ENCODE measurements at regions not wholly inside any gene's neighbourhood (a gene's known extent, or its start where the extent isn't known, plus 50 kb on each side); places are given as distances from the start of the nearest gene placed in this dataset.

DNA sequence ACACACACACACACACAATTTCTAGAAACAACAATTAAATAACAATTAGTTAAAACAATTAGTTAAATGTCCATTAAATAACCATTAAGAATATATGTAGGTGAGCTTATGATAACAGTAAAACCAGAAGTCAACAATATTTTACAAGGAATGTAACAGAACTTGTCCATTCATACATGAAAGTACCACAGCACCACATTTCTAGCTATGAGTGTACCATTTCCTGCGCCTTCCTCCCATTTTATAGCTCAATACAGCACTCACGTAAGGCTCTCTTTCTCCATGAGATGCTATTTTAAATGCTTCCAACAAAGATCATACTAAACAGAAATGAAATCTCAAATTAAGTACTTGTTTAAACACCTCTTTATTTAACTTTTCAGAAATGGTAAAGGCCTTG lies 367.3 kb upstream of the ZWINT start:
- TF ChIP-seq, protein P1, sequence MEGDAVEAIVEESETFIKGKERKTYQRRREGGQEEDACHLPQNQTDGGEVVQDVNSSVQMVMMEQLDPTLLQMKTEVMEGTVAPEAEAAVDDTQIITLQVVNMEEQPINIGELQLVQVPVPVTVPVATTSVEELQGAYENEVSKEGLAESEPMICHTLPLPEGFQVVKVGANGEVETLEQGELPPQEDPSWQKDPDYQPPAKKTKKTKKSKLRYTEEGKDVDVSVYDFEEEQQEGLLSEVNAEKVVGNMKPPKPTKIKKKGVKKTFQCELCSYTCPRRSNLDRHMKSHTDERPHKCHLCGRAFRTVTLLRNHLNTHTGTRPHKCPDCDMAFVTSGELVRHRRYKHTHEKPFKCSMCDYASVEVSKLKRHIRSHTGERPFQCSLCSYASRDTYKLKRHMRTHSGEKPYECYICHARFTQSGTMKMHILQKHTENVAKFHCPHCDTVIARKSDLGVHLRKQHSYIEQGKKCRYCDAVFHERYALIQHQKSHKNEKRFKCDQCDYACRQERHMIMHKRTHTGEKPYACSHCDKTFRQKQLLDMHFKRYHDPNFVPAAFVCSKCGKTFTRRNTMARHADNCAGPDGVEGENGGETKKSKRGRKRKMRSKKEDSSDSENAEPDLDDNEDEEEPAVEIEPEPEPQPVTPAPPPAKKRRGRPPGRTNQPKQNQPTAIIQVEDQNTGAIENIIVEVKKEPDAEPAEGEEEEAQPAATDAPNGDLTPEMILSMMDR (conservative IDR thresholded peaks at IDR 0.05; ENCODE audit: low read depth in 2 of 2), result no peak
- TF ChIP-seq STAT1 (IDR thresholded peaks at IDR 0.05; ENCODE audit: unreplicated experiment) (no peak), EZH2 (IDR thresholded peaks at IDR 0.05; ENCODE audit: low read depth, unreplicated experiment) (no peak)
